HepG2 (cell line): ENCODE measurements at regions not wholly inside any gene's neighbourhood (a gene's known extent, or its start where the extent isn't known, plus 50 kb on each side); places are given as distances from the start of the nearest gene placed in this dataset.

ENCODE experiments used
- AGO1 ChIP-seq: fragments of 200-400 bp; formaldehyde crosslinking; IDR thresholded peaks from 2 replicates; pipeline ENCODE4 v1.6.1; 2017; ENCODE audit warnings: mild to moderate bottlenecking, low read depth, low read length, moderate library complexity; ENCODE audit not compliant: poor library complexity, severe bottlenecking
- BCL6 ChIP-seq: IDR thresholded peaks from 2 replicates; pipeline ENCODE4 v1.6.1; 2016; ENCODE audit warnings: missing genetic modification reagents, missing compliant biosample characterization
- CTCF ChIP-seq: sonication (generic); formaldehyde crosslinking; IDR thresholded peaks from 2 replicates; pipeline ENCODE4 v1.5.0; 2020; ENCODE audit warnings: mild to moderate bottlenecking, missing genetic modification reagents, moderate library complexity
- RFX5 ChIP-seq: IDR thresholded peaks from 2 replicates; pipeline ENCODE4 v1.6.1; 2011; ENCODE audit warnings: low read depth, low read length, improper control_type of control experiment
- TFE3 ChIP-seq: IDR thresholded peaks from 2 replicates; pipeline ENCODE4 v1.6.1; 2016
- ZNF124 ChIP-seq: sonication (generic); formaldehyde crosslinking; IDR thresholded peaks from 2 replicates; pipeline ENCODE4 v1.4.0; 2020; ENCODE audit warnings: missing genetic modification reagents
- ZNF775 ChIP-seq: sonication (generic); formaldehyde crosslinking; IDR thresholded peaks from 2 replicates; pipeline ENCODE4 v1.4.0; 2020; ENCODE audit warnings: missing genetic modification reagents, mild to moderate bottlenecking, moderate library complexity, borderline replicate concordance
- TF ChIP-seq, protein P1 (sequence below): sonication (generic); formaldehyde crosslinking; IDR thresholded peaks from 2 replicates; pipeline ENCODE4 v1.4.0; 2020; ENCODE audit warnings: missing genetic modification reagents, borderline replicate concordance
- TF ChIP-seq, protein P2 (sequence below): IDR thresholded peaks from 2 replicates; pipeline ENCODE4 v1.6.1; 2016; ENCODE audit warnings: missing genetic modification reagents, missing compliant biosample characterization

GRCh38 chr18:38887671-38888020 is 1322.0 kb upstream of the CELF4 start:
- no peak for TF ChIP-seq CTCF
- no peak for TF ChIP-seq TFE3 (CRISPR knock-in tag)
- no peak for TF ChIP-seq BCL6 (CRISPR knock-in tag)
- TF ChIP-seq, protein P1, sequence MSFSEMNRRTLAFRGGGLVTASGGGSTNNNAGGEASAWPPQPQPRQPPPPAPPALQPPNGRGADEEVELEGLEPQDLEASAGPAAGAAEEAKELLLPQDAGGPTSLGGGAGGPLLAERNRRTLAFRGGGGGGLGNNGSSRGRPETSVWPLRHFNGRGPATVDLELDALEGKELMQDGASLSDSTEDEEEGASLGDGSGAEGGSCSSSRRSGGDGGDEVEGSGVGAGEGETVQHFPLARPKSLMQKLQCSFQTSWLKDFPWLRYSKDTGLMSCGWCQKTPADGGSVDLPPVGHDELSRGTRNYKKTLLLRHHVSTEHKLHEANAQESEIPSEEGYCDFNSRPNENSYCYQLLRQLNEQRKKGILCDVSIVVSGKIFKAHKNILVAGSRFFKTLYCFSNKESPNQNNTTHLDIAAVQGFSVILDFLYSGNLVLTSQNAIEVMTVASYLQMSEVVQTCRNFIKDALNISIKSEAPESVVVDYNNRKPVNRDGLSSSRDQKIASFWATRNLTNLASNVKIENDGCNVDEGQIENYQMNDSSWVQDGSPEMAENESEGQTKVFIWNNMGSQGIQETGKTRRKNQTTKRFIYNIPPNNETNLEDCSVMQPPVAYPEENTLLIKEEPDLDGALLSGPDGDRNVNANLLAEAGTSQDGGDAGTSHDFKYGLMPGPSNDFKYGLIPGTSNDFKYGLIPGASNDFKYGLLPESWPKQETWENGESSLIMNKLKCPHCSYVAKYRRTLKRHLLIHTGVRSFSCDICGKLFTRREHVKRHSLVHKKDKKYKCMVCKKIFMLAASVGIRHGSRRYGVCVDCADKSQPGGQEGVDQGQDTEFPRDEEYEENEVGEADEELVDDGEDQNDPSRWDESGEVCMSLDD (CRISPR knock-in tag) = no peak
- no peak for TF ChIP-seq ZNF775
- TF ChIP-seq RFX5 = no peak
- TF ChIP-seq, protein P2, sequence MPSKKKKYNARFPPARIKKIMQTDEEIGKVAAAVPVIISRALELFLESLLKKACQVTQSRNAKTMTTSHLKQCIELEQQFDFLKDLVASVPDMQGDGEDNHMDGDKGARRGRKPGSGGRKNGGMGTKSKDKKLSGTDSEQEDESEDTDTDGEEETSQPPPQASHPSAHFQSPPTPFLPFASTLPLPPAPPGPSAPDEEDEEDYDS (CRISPR knock-in tag) = no peak
- no peak for TF ChIP-seq ZNF124 (CRISPR knock-in tag)
- no peak for TF ChIP-seq AGO1
